ENCODE measurements at regions not wholly inside any gene's neighbourhood (a gene's known extent, or its start where the extent isn't known, plus 50 kb on each side); places are given as distances from the start of the nearest gene placed in this dataset.

GRCh38 chr4:11966782-11967181 lies 538.1 kb upstream of the HS3ST1 start:
- no peak for TF ChIP-seq ZNF561 (CRISPR knock-in tag; conservative IDR thresholded peaks at IDR 0.05)
- TF ChIP-seq TARDBP (IDR thresholded peaks at IDR 0.05), result no peak
- TF ChIP-seq, protein P1, sequence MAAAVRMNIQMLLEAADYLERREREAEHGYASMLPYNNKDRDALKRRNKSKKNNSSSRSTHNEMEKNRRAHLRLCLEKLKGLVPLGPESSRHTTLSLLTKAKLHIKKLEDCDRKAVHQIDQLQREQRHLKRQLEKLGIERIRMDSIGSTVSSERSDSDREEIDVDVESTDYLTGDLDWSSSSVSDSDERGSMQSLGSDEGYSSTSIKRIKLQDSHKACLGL (CRISPR knock-in tag; IDR thresholded peaks at IDR 0.05; ENCODE audit: borderline replicate concordance, poor library complexity, severe bottlenecking), result no peak

All from K562 (cell line).